GM12864 (cell line): ENCODE measurements at regions not wholly inside any gene's neighbourhood (a gene's known extent, or its start where the extent isn't known, plus 50 kb on each side); places are given as distances from the start of the nearest gene placed in this dataset.

ENCODE experiments used
- DNase-seq: peaks from one replicate; pipeline ENCODE4 v3.0.0-alpha.2; 2011; ENCODE audit warnings: low read depth
- H3K4me3 ChIP-seq: 2 replicates; pipeline ENCODE4 v1.5.1; 2011; ENCODE audit warnings: mild to moderate bottlenecking, low read depth, low read length, control low read depth
- TF ChIP-seq, protein P1 (sequence below): IDR thresholded peaks from 2 replicates; pipeline ENCODE4 v1.5.1; 2011; ENCODE audit warnings: low read depth, mild to moderate bottlenecking, moderate library complexity, low read length, control low read depth, inconsistent platforms; ENCODE audit errors: missing control alignments

GRCh38 chr3:194073926-194074325, 62.0 kb upstream of the HES1 start:
- no peak overlapping the region for H3K4me3 ChIP-seq
- no peak for DNase-seq
- TF ChIP-seq, protein P1, sequence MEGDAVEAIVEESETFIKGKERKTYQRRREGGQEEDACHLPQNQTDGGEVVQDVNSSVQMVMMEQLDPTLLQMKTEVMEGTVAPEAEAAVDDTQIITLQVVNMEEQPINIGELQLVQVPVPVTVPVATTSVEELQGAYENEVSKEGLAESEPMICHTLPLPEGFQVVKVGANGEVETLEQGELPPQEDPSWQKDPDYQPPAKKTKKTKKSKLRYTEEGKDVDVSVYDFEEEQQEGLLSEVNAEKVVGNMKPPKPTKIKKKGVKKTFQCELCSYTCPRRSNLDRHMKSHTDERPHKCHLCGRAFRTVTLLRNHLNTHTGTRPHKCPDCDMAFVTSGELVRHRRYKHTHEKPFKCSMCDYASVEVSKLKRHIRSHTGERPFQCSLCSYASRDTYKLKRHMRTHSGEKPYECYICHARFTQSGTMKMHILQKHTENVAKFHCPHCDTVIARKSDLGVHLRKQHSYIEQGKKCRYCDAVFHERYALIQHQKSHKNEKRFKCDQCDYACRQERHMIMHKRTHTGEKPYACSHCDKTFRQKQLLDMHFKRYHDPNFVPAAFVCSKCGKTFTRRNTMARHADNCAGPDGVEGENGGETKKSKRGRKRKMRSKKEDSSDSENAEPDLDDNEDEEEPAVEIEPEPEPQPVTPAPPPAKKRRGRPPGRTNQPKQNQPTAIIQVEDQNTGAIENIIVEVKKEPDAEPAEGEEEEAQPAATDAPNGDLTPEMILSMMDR = no peak

DNA sequence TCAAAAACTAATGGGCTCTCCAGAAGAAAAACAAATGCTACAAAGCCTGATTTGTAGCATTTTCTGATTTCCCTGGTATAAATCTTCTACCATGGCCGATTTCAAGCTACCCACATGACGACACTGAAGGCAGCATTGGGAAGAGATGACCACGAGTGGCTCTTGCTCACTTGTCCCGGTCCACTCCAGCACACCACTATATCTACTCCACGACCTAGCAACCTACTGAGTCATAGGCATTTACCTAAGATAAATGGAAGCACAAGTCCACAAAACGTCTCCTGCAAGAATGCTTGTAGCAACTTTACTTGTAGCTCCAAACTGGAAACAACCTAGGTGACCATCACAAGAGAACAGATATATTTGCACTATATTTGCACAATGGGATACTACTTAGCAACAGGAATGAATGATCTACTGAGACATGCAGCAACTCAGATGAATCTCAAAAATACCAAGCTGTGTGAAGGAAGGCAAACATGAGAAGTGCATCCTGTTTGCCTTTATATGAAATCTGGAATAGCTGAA, 60.8 kb upstream of the HES1 start:
- no peak overlapping the region for H3K4me3 ChIP-seq
- DNase-seq = no peak
- TF ChIP-seq, protein P1 = no peak

GRCh38 chr3:194075802-194076460, 60.0 kb upstream of the HES1 start:
- no peak for DNase-seq
- TF ChIP-seq, protein P1 = no peak
- no peak overlapping the region for H3K4me3 ChIP-seq

- TF ChIP-seq, protein P1 = no peak
- DNase-seq = no peak
- no peak overlapping the region for H3K4me3 ChIP-seq
Observed at GRCh38 chr3:194076475-194076874, 59.5 kb upstream of the HES1 start.

- H3K4me3 ChIP-seq = no peak overlapping the region
- TF ChIP-seq, protein P1 = no peak
- no peak for DNase-seq
Observed at GRCh38 chr3:194077602-194078001, 58.3 kb upstream of the HES1 start.

GRCh38 chr3:194078045-194078821, 57.7 kb upstream of the HES1 start:
- TF ChIP-seq, protein P1 = no peak
- no peak for DNase-seq
- H3K4me3 ChIP-seq = no peak overlapping the region
